T-helper 2 cell treated with Interferon-gamma antibody and Interleukin-4, amounts not matched to agents 5 μg/mL and 100 μg/mL, for 36 hours (primary cell): ENCODE measurements at regions not wholly inside any gene's neighbourhood (a gene's known extent, or its start where the extent isn't known, plus 50 kb on each side); places are given as distances from the start of the nearest gene placed in this dataset.

ENCODE experiments used
- DNase-seq: peaks from one replicate; pipeline ENCODE4 v3.0.0; 2021; ENCODE audit warnings: low spot score
- H3K27ac Mint-ChIP-seq: one replicate; pipeline ENCODE4 v1.8.0; 2021; ENCODE audit warnings: mild to moderate bottlenecking, mixed read lengths
- H3K27me3 Mint-ChIP-seq: one replicate; pipeline ENCODE4 v1.8.0; 2021; ENCODE audit warnings: low read depth, mixed read lengths
- H3K36me3 Mint-ChIP-seq: one replicate; pipeline ENCODE4 v1.8.0; 2021; ENCODE audit warnings: low read depth, mixed read lengths
- H3K4me1 Mint-ChIP-seq: one replicate; pipeline ENCODE4 v1.8.0; 2021; ENCODE audit warnings: low read depth, mixed read lengths
- H3K4me3 Mint-ChIP-seq: one replicate; pipeline ENCODE4 v1.8.0; 2022; ENCODE audit warnings: mild to moderate bottlenecking, moderate library complexity, mixed read lengths
- H3K9me3 Mint-ChIP-seq: one replicate; pipeline ENCODE4 v1.8.0; 2021; ENCODE audit warnings: mixed read lengths

- no peaks in the 10 kb centered on the region for H3K4me1 Mint-ChIP-seq
- H3K27me3 Mint-ChIP-seq: no peaks in the 10 kb centered on the region
- peaks cover 3% of the 10 kb centered on the region for H3K9me3 Mint-ChIP-seq
- H3K27ac Mint-ChIP-seq: no peak overlapping the region
- H3K4me3 Mint-ChIP-seq: no peak overlapping the region
- DNase-seq: no peak
- H3K36me3 Mint-ChIP-seq: no peaks in the 10 kb centered on the region
Measured at GRCh38 chr5:117093653-117094052, 519.0 kb upstream of the SEMA6A start.

GRCh38 chr5:117089001-117089400 is 514.4 kb upstream of the SEMA6A start:
- Mint-ChIP-seq H3K9me3 (peaks cover 3% of the 10 kb centered on the region), H3K36me3 (no peaks in the 10 kb centered on the region), H3K4me3 (no peak overlapping the region), H3K4me1 (no peaks in the 10 kb centered on the region), H3K27ac (no peak overlapping the region), H3K27me3 (no peaks in the 10 kb centered on the region)
- DNase-seq: no peak

- H3K36me3 Mint-ChIP-seq: no peaks in the 10 kb centered on the region
- DNase-seq: no peak
- peaks cover 1% of the 10 kb centered on the region for H3K9me3 Mint-ChIP-seq
- no peak overlapping the region for H3K27ac Mint-ChIP-seq
- H3K4me3 Mint-ChIP-seq: no peak overlapping the region
- H3K4me1 Mint-ChIP-seq: no peaks in the 10 kb centered on the region
- H3K27me3 Mint-ChIP-seq: no peaks in the 10 kb centered on the region
Measured at GRCh38 chr5:117088176-117088575, 513.6 kb upstream of the SEMA6A start.

GRCh38 chr5:117084067-117084466 is 509.4 kb upstream of the SEMA6A start:
- H3K9me3 Mint-ChIP-seq: no peaks in the 10 kb centered on the region
- no peaks in the 10 kb centered on the region for H3K27me3 Mint-ChIP-seq
- no peak overlapping the region for H3K4me3 Mint-ChIP-seq
- DNase-seq: no peak
- H3K27ac Mint-ChIP-seq: no peak overlapping the region
- H3K36me3 Mint-ChIP-seq: no peaks in the 10 kb centered on the region
- no peaks in the 10 kb centered on the region for H3K4me1 Mint-ChIP-seq

GRCh38 chr5:117082977-117083376 is 508.4 kb upstream of the SEMA6A start:
- no peaks in the 10 kb centered on the region for H3K36me3 Mint-ChIP-seq
- no peaks in the 10 kb centered on the region for H3K27me3 Mint-ChIP-seq
- no peak for DNase-seq
- no peak overlapping the region for H3K27ac Mint-ChIP-seq
- H3K4me3 Mint-ChIP-seq: no peak overlapping the region
- no peaks in the 10 kb centered on the region for H3K4me1 Mint-ChIP-seq
- no peaks in the 10 kb centered on the region for H3K9me3 Mint-ChIP-seq

GRCh38 chr5:117077142-117077541 is 502.5 kb upstream of the SEMA6A start:
- H3K4me1 Mint-ChIP-seq: no peaks in the 10 kb centered on the region
- no peak overlapping the region for H3K4me3 Mint-ChIP-seq
- H3K27me3 Mint-ChIP-seq: no peaks in the 10 kb centered on the region
- H3K36me3 Mint-ChIP-seq: no peaks in the 10 kb centered on the region
- H3K27ac Mint-ChIP-seq: no peak overlapping the region
- no peaks in the 10 kb centered on the region for H3K9me3 Mint-ChIP-seq
- DNase-seq: no peak

- Mint-ChIP-seq H3K36me3 (no peaks in the 10 kb centered on the region), H3K27me3 (no peaks in the 10 kb centered on the region), H3K4me1 (no peaks in the 10 kb centered on the region), H3K9me3 (no peaks in the 10 kb centered on the region), H3K27ac (no peak overlapping the region), H3K4me3 (no peak overlapping the region)
- no peak for DNase-seq
Measured at GRCh38 chr5:117072439-117072838, 497.8 kb upstream of the SEMA6A start.

- no peaks in the 10 kb centered on the region for H3K9me3 Mint-ChIP-seq
- H3K4me3 Mint-ChIP-seq: no peak overlapping the region
- DNase-seq: no peak
- H3K36me3 Mint-ChIP-seq: no peaks in the 10 kb centered on the region
- H3K27me3 Mint-ChIP-seq: no peaks in the 10 kb centered on the region
- no peak overlapping the region for H3K27ac Mint-ChIP-seq
- H3K4me1 Mint-ChIP-seq: no peaks in the 10 kb centered on the region
Measured at GRCh38 chr5:117065800-117066199, 491.2 kb upstream of the SEMA6A start.

- no peaks in the 10 kb centered on the region for H3K4me1 Mint-ChIP-seq
- no peaks in the 10 kb centered on the region for H3K36me3 Mint-ChIP-seq
- no peak overlapping the region for H3K27ac Mint-ChIP-seq
- DNase-seq: no peak
- no peak overlapping the region for H3K4me3 Mint-ChIP-seq
- H3K9me3 Mint-ChIP-seq: no peaks in the 10 kb centered on the region
- H3K27me3 Mint-ChIP-seq: no peaks in the 10 kb centered on the region
Measured at GRCh38 chr5:117065161-117065560, 490.5 kb upstream of the SEMA6A start.

- no peaks in the 10 kb centered on the region for H3K27me3 Mint-ChIP-seq
- no peaks in the 10 kb centered on the region for H3K4me1 Mint-ChIP-seq
- no peaks in the 10 kb centered on the region for H3K36me3 Mint-ChIP-seq
- no peaks in the 10 kb centered on the region for H3K9me3 Mint-ChIP-seq
- no peak overlapping the region for H3K27ac Mint-ChIP-seq
- no peak for DNase-seq
- H3K4me3 Mint-ChIP-seq: no peak overlapping the region
Measured at GRCh38 chr5:117060099-117060498, 485.5 kb upstream of the SEMA6A start.

- Mint-ChIP-seq H3K4me1 (no peaks in the 10 kb centered on the region), H3K36me3 (no peaks in the 10 kb centered on the region), H3K9me3 (no peaks in the 10 kb centered on the region), H3K4me3 (no peak overlapping the region), H3K27me3 (no peaks in the 10 kb centered on the region), H3K27ac (no peak overlapping the region)
- DNase-seq: no peak
Measured at GRCh38 chr5:117058740-117059139, 484.1 kb upstream of the SEMA6A start.

- Mint-ChIP-seq H3K36me3 (no peaks in the 10 kb centered on the region), H3K4me1 (no peaks in the 10 kb centered on the region), H3K27me3 (no peaks in the 10 kb centered on the region), H3K4me3 (no peak overlapping the region), H3K27ac (no peak overlapping the region), H3K9me3 (no peaks in the 10 kb centered on the region)
- no peak for DNase-seq
Measured at GRCh38 chr5:117055517-117055916, 480.9 kb upstream of the SEMA6A start.

GRCh38 chr5:117054911-117055310 is 480.3 kb upstream of the SEMA6A start:
- no peak overlapping the region for H3K4me3 Mint-ChIP-seq
- no peaks in the 10 kb centered on the region for H3K27me3 Mint-ChIP-seq
- H3K27ac Mint-ChIP-seq: no peak overlapping the region
- DNase-seq: no peak
- no peaks in the 10 kb centered on the region for H3K9me3 Mint-ChIP-seq
- H3K4me1 Mint-ChIP-seq: no peaks in the 10 kb centered on the region
- no peaks in the 10 kb centered on the region for H3K36me3 Mint-ChIP-seq

- no peaks in the 10 kb centered on the region for H3K27me3 Mint-ChIP-seq
- no peak for DNase-seq
- no peaks in the 10 kb centered on the region for H3K36me3 Mint-ChIP-seq
- no peak overlapping the region for H3K4me3 Mint-ChIP-seq
- H3K9me3 Mint-ChIP-seq: no peaks in the 10 kb centered on the region
- H3K4me1 Mint-ChIP-seq: no peaks in the 10 kb centered on the region
- H3K27ac Mint-ChIP-seq: no peak overlapping the region
Measured at GRCh38 chr5:117054141-117054540, 479.5 kb upstream of the SEMA6A start.

GRCh38 chr5:117041926-117042595 is 467.4 kb upstream of the SEMA6A start:
- Mint-ChIP-seq H3K27ac (no peak overlapping the region), H3K9me3 (no peaks in the 10 kb centered on the region), H3K4me3 (no peak overlapping the region), H3K27me3 (no peaks in the 10 kb centered on the region), H3K4me1 (no peaks in the 10 kb centered on the region), H3K36me3 (no peaks in the 10 kb centered on the region)
- no peak for DNase-seq
